Common myeloid progenitor, CD34-positive (primary cell): ENCODE measurements at regions not wholly inside any gene's neighbourhood (a gene's known extent, or its start where the extent isn't known, plus 50 kb on each side); places are given as distances from the start of the nearest gene placed in this dataset.

Experiments used
- CTCF ChIA-PET: fragments of 350-600 bp; sonication (Branson Sonifier 250); formaldehyde crosslinking; loops from one replicate; lab custom pipeline; 2021; ENCODE audit warnings: antibody characterized with exemption; lab: Charles Lee
- POLR2A ChIA-PET: fragments of 350-600 bp; sonication (Branson Sonifier 250); formaldehyde crosslinking; loops from one replicate; lab custom pipeline; 2021; ENCODE audit warnings: antibody characterized with exemption; lab: Charles Lee
- DNase-seq, 3 donors: peaks; one replicate each; pipeline versions ENCODE4 v3.0.0 to v3.0.0-alpha.2; 2013
- H3K27ac ChIP-seq, 2 experiments: 1 replicate in 1 of 2; 2 replicates in 1 of 2; pipeline ENCODE4 v1.7.0; 2013; ENCODE audit warnings: inconsistent platforms in 2 of 2, low read length in 2 of 2, mild to moderate bottlenecking in 2 of 2, low read depth in 1 of 2, moderate library complexity in 1 of 2; ENCODE audit not compliant: severe bottlenecking in 2 of 2, insufficient read depth in 1 of 2, poor library complexity in 1 of 2
- H3K27me3 ChIP-seq, 5 experiments: replicated peaks in 2 of 5; 1 replicate in 3 of 5; 2 replicates in 2 of 5; pipeline versions ENCODE4 v1.6.1 to v1.7.0; 2013; ENCODE audit warnings: low read length in 4 of 5, mild to moderate bottlenecking in 2 of 5, moderate library complexity in 2 of 5, inconsistent platforms in 1 of 5; ENCODE audit not compliant: insufficient read depth in 5 of 5, control insufficient read depth in 4 of 5
- H3K36me3 ChIP-seq, 4 experiments: 1 replicate in 2 of 4; 2 replicates in 2 of 4; pipeline versions ENCODE4 v1.6.1 to v1.7.0; 2013; ENCODE audit warnings: low read length in 3 of 4, control low read depth in 1 of 4, mild to moderate bottlenecking in 1 of 4; ENCODE audit not compliant: control insufficient read depth in 4 of 4, insufficient read depth in 4 of 4
- H3K4me1 ChIP-seq, 4 experiments: 1 replicate in 3 of 4; 2 replicates in 1 of 4; pipeline versions ENCODE4 v1.6.1 to v1.7.1; 2013; ENCODE audit warnings: low read length in 3 of 4, mild to moderate bottlenecking in 3 of 4, control low read depth in 1 of 4, inconsistent platforms in 1 of 4, moderate library complexity in 1 of 4; ENCODE audit not compliant: control insufficient read depth in 4 of 4, insufficient read depth in 4 of 4; ENCODE audit errors: control extremely low read depth in 1 of 4
- H3K4me3 ChIP-seq, 7 experiments: 1 replicate in 4 of 7; 2 replicates in 3 of 7; pipeline versions ENCODE4 v1.5.1 to v1.7.0; 2013; ENCODE audit warnings: mild to moderate bottlenecking in 7 of 7, low read length in 6 of 7, moderate library complexity in 6 of 7, inconsistent platforms in 2 of 7, low read depth in 2 of 7, control low read depth in 1 of 7; ENCODE audit not compliant: insufficient read depth in 4 of 7, control insufficient read depth in 1 of 7; ENCODE audit errors: extremely low read depth in 1 of 7
- H3K9me3 ChIP-seq, 5 experiments: 1 replicate in 4 of 5; 2 replicates in 1 of 5; pipeline versions ENCODE4 v1.6.1 to v1.7.1; 2013; ENCODE audit warnings: low read length in 4 of 5, mild to moderate bottlenecking in 2 of 5, inconsistent platforms in 1 of 5, low read depth in 1 of 5, moderate library complexity in 1 of 5; ENCODE audit not compliant: control insufficient read depth in 4 of 5, insufficient read depth in 2 of 5; ENCODE audit errors: control extremely low read depth in 1 of 5
- WGBS: methylation state at CpG from one replicate; pipeline ENCODE4 v1.1.5; 2013; ENCODE audit not compliant: insufficient coverage; 5-methylcytosine and 5-hydroxymethylcytosine counted together

GRCh38 chr4:27624749-27625148, 764.1 kb downstream of the STIM2 start:
- no peaks in the 10 kb centered on the region for H3K4me1 ChIP-seq
- ChIA-PET CTCF (no interaction called here), POLR2A (no interaction called here)
- H3K4me3 ChIP-seq, result no peak overlapping the region
- H3K27ac ChIP-seq, result no peak overlapping the region
- DNase-seq, result no peak
- no peaks in the 10 kb centered on the region for H3K36me3 ChIP-seq
- H3K9me3 ChIP-seq, result no peaks in the 10 kb centered on the region
- peaks cover 0 to 2% (median 0%) of the 10 kb centered on the region in 5 experiments for H3K27me3 ChIP-seq

- H3K4me1 ChIP-seq, result no peaks in the 10 kb centered on the region
- H3K4me3 ChIP-seq, result no peak overlapping the region
- peaks cover 0 to 2% (median 0%) of the 10 kb centered on the region in 5 experiments for H3K27me3 ChIP-seq
- no peak for DNase-seq
- ChIA-PET CTCF (no interaction called here), POLR2A (no interaction called here)
- no peaks in the 10 kb centered on the region for H3K36me3 ChIP-seq
- H3K9me3 ChIP-seq, result no peaks in the 10 kb centered on the region
- H3K27ac ChIP-seq, result no peak overlapping the region
- WGBS, result no CpG with 5 or more reads among the region's 4 CpGs
These were observed 768.0 kb downstream of the STIM2 start for GRCh38 chr4:27628609-27629008.

GRCh38 chr4:27629532-27630225, 769.0 kb downstream of the STIM2 start:
- H3K4me1 ChIP-seq, result no peaks in the 10 kb centered on the region
- ChIA-PET CTCF (interaction anchor here (0.9 kb wide), 1 partner anchor 11 kb away, joined by 3 read pairs; no protein-coding TSS in a partner anchor), POLR2A (no interaction called here)
- no peaks in the 10 kb centered on the region for H3K36me3 ChIP-seq
- peaks cover 0 to 2% (median 0%) of the 10 kb centered on the region in 5 experiments for H3K27me3 ChIP-seq
- no peak for DNase-seq
- 93% methylated on average over 4 of the region's 7 CpGs for WGBS
- H3K27ac ChIP-seq, result no peak overlapping the region
- H3K4me3 ChIP-seq, result no peak overlapping the region
- H3K9me3 ChIP-seq, result no peaks in the 10 kb centered on the region

- WGBS, result no CpG with 5 or more reads among the region's 6 CpGs
- ChIA-PET POLR2A (no interaction called here), CTCF (no interaction called here)
- Histone ChIP-seq H3K4me3 (no peak overlapping the region), H3K27ac (no peak overlapping the region), H3K4me1 (no peaks in the 10 kb centered on the region), H3K27me3 (no peaks in the 10 kb centered on the region), H3K9me3 (no peaks in the 10 kb centered on the region), H3K36me3 (no peaks in the 10 kb centered on the region)
- DNase-seq, result no peak
These were observed 775.6 kb downstream of the STIM2 start for GRCh38 chr4:27635936-27636913.

GRCh38 chr4:27638163-27638915, 777.7 kb downstream of the STIM2 start:
- WGBS, result no CpG with 5 or more reads among the region's 2 CpGs
- Histone ChIP-seq H3K27ac (no peak overlapping the region), H3K4me1 (no peaks in the 10 kb centered on the region), H3K27me3 (no peaks in the 10 kb centered on the region), H3K9me3 (no peaks in the 10 kb centered on the region), H3K4me3 (no peak overlapping the region), H3K36me3 (no peaks in the 10 kb centered on the region)
- ChIA-PET POLR2A (no interaction called here), CTCF (interaction anchor here (0.6 kb wide), 2 partner anchors 53 to 1769 kb away, joined by 3 read pairs; no protein-coding TSS in a partner anchor)
- DNase-seq, result no peak

GRCh38 chr4:27643101-27643500, 782.5 kb downstream of the STIM2 start:
- H3K9me3 ChIP-seq, result no peaks in the 10 kb centered on the region
- ChIA-PET POLR2A (no interaction called here), CTCF (no interaction called here)
- DNase-seq, result no peak
- no peaks in the 10 kb centered on the region for H3K4me1 ChIP-seq
- peaks cover 0 to 1% (median 0%) of the 10 kb centered on the region in 5 experiments for H3K27me3 ChIP-seq
- no peaks in the 10 kb centered on the region for H3K36me3 ChIP-seq
- no peak overlapping the region for H3K27ac ChIP-seq
- H3K4me3 ChIP-seq, result no peak overlapping the region
